Loucy (cell line): ENCODE measurements at regions not wholly inside any gene's neighbourhood (a gene's known extent, or its start where the extent isn't known, plus 50 kb on each side); places are given as distances from the start of the nearest gene placed in this dataset.

Source experiments
- CTCF ChIP-seq: fragments of 200-600 bp; sonication (generic); conservative IDR thresholded peaks from 2 replicates; pipeline ENCODE4 v1.5.1; 2014; ENCODE audit warnings: mild to moderate bottlenecking, antibody characterized with exemption, low read length
- EZH2phosphoT487 ChIP-seq: fragments of 200-600 bp; IDR thresholded peaks from 2 replicates; pipeline ENCODE4 v1.6.1; 2018; ENCODE audit warnings: antibody characterized with exemption, mild to moderate bottlenecking, moderate library complexity, borderline replicate concordance

- TF ChIP-seq CTCF (no peak), EZH2phosphoT487 (no peak)
Observed at GRCh38 chr2:161486111-161486510, 70.0 kb downstream of the TBR1 start.
